ENCODE measurements at regions not wholly inside any gene's neighbourhood (a gene's known extent, or its start where the extent isn't known, plus 50 kb on each side); places are given as distances from the start of the nearest gene placed in this dataset.
A peak's percentile ranks its signal among the peaks of the same experiment; 100 is the strongest.
"Not testable (repeated sequence)": the region's sequence is repeated elsewhere in the genome, so short reads cannot be mapped to it uniquely, and the experiment has no call there.

GRCh38 chr14:82779301-82779700, 1245.6 kb upstream of the SEL1L start:
- H3K27ac ChIP-seq: no peak overlapping the region
- no peaks in the 10 kb centered on the region for H3K9me3 ChIP-seq (replicated peaks)
- no peaks in the 10 kb centered on the region for H3K4me1 ChIP-seq
- no peak for DNase-seq
- H3K4me3 ChIP-seq: no peak overlapping the region
- no peaks in the 10 kb centered on the region for H3K36me3 ChIP-seq
- no peaks in the 10 kb centered on the region for H3K27me3 ChIP-seq

GRCh38 chr14:82785756-82786482, 1252.3 kb upstream of the SEL1L start:
- H3K27ac ChIP-seq: no peak overlapping the region
- no peak for DNase-seq
- no peaks in the 10 kb centered on the region for H3K4me1 ChIP-seq
- no peaks in the 10 kb centered on the region for H3K36me3 ChIP-seq
- H3K4me3 ChIP-seq: no peak overlapping the region
- no peaks in the 10 kb centered on the region for H3K27me3 ChIP-seq
- no peaks in the 10 kb centered on the region for H3K9me3 ChIP-seq (replicated peaks)

- no peak for DNase-seq
- Histone ChIP-seq H3K36me3 (no peaks in the 10 kb centered on the region), H3K4me3 (no peak overlapping the region), H3K27me3 (no peaks in the 10 kb centered on the region), H3K27ac (no peak overlapping the region), H3K9me3 (replicated peaks) (no peaks in the 10 kb centered on the region), H3K4me1 (no peaks in the 10 kb centered on the region)
Measured at GRCh38 chr14:82786483-82786880, 1252.8 kb upstream of the SEL1L start.

- H3K4me1 ChIP-seq: no peaks in the 10 kb centered on the region
- no peak for DNase-seq
- H3K9me3 ChIP-seq (replicated peaks): no peaks in the 10 kb centered on the region
- no peaks in the 10 kb centered on the region for H3K27me3 ChIP-seq
- H3K4me3 ChIP-seq: no peak overlapping the region
- H3K36me3 ChIP-seq: no peaks in the 10 kb centered on the region
- no peak overlapping the region for H3K27ac ChIP-seq
Measured at GRCh38 chr14:82796086-82796485, 1262.4 kb upstream of the SEL1L start.

GRCh38 chr14:82798276-82798675, 1264.6 kb upstream of the SEL1L start:
- no peak overlapping the region for H3K4me3 ChIP-seq
- H3K27me3 ChIP-seq: no peaks in the 10 kb centered on the region
- DNase-seq: no peak
- H3K9me3 ChIP-seq (replicated peaks): no peaks in the 10 kb centered on the region
- H3K4me1 ChIP-seq: no peaks in the 10 kb centered on the region
- H3K36me3 ChIP-seq: no peaks in the 10 kb centered on the region
- no peak overlapping the region for H3K27ac ChIP-seq

- no peak overlapping the region for H3K4me3 ChIP-seq
- no peak for DNase-seq
- H3K9me3 ChIP-seq (replicated peaks): no peaks in the 10 kb centered on the region
- H3K27me3 ChIP-seq: no peaks in the 10 kb centered on the region
- no peak overlapping the region for H3K27ac ChIP-seq
- no peaks in the 10 kb centered on the region for H3K36me3 ChIP-seq
- H3K4me1 ChIP-seq: no peaks in the 10 kb centered on the region
Measured at GRCh38 chr14:82805892-82806825, 1272.5 kb upstream of the SEL1L start.

GRCh38 chr14:82811246-82811645, 1277.6 kb upstream of the SEL1L start:
- Histone ChIP-seq H3K27me3 (no peaks in the 10 kb centered on the region), H3K4me1 (no peaks in the 10 kb centered on the region), H3K4me3 (no peak overlapping the region), H3K36me3 (no peaks in the 10 kb centered on the region), H3K9me3 (replicated peaks) (no peaks in the 10 kb centered on the region), H3K27ac (no peak overlapping the region)
- no peak for DNase-seq

GRCh38 chr14:82814339-82814738, 1280.7 kb upstream of the SEL1L start:
- not testable (repeated sequence) for H3K4me3 ChIP-seq

GRCh38 chr14:82830596-82830995, 1296.9 kb upstream of the SEL1L start:
- Histone ChIP-seq H3K4me3 (no peak overlapping the region), H3K36me3 (no peaks in the 10 kb centered on the region), H3K27ac (no peak overlapping the region), H3K27me3 (no peaks in the 10 kb centered on the region), H3K9me3 (replicated peaks) (no peaks in the 10 kb centered on the region), H3K4me1 (no peaks in the 10 kb centered on the region)
- no peak for DNase-seq

More at GRCh38 chr14:82814339-82814738, 1280.7 kb upstream of the SEL1L start:
- DNase-seq; H3K27ac ChIP-seq; H3K4me1 ChIP-seq; H3K9me3 ChIP-seq (replicated peaks); H3K36me3 ChIP-seq; H3K27me3 ChIP-seq: not testable (repeated sequence)

- no peaks in the 10 kb centered on the region for H3K4me1 ChIP-seq
Measured at GRCh38 chr14:82836256-82836950, 1302.8 kb upstream of the SEL1L start.

GRCh38 chr14:82837611-82838140, 1304.0 kb upstream of the SEL1L start:
- no peak overlapping the region for H3K27ac ChIP-seq
- no peaks in the 10 kb centered on the region for H3K9me3 ChIP-seq (replicated peaks)

More at GRCh38 chr14:82836256-82836950, 1302.8 kb upstream of the SEL1L start:
- H3K9me3 ChIP-seq (replicated peaks): no peaks in the 10 kb centered on the region
- no peak for DNase-seq
- H3K36me3 ChIP-seq: no peaks in the 10 kb centered on the region
- no peak overlapping the region for H3K4me3 ChIP-seq
- H3K27me3 ChIP-seq: no peaks in the 10 kb centered on the region
- H3K27ac ChIP-seq: no peak overlapping the region

GRCh38 chr14:82850576-82850975, 1316.9 kb upstream of the SEL1L start:
- H3K27me3 ChIP-seq: no peaks in the 10 kb centered on the region
- H3K27ac ChIP-seq: no peak overlapping the region
- no peaks in the 10 kb centered on the region for H3K4me1 ChIP-seq
- H3K9me3 ChIP-seq (replicated peaks): no peaks in the 10 kb centered on the region
- no peaks in the 10 kb centered on the region for H3K36me3 ChIP-seq
- no peak overlapping the region for H3K4me3 ChIP-seq
- no peak for DNase-seq

More at GRCh38 chr14:82837611-82838140, 1304.0 kb upstream of the SEL1L start:
- Histone ChIP-seq H3K4me1 (no peaks in the 10 kb centered on the region), H3K27me3 (no peaks in the 10 kb centered on the region), H3K4me3 (no peak overlapping the region), H3K36me3 (no peaks in the 10 kb centered on the region)
- DNase-seq: no peak

GRCh38 chr14:82854131-82854530, 1320.5 kb upstream of the SEL1L start:
- no peaks in the 10 kb centered on the region for H3K36me3 ChIP-seq
- H3K9me3 ChIP-seq (replicated peaks): no peaks in the 10 kb centered on the region
- H3K4me1 ChIP-seq: no peaks in the 10 kb centered on the region
- DNase-seq: no peak
- no peak overlapping the region for H3K27ac ChIP-seq
- H3K27me3 ChIP-seq: no peaks in the 10 kb centered on the region
- no peak overlapping the region for H3K4me3 ChIP-seq

GRCh38 chr14:82854901-82855300, 1321.2 kb upstream of the SEL1L start:
- Histone ChIP-seq H3K27me3 (no peaks in the 10 kb centered on the region), H3K9me3 (replicated peaks) (no peaks in the 10 kb centered on the region), H3K4me1 (no peaks in the 10 kb centered on the region), H3K36me3 (no peaks in the 10 kb centered on the region), H3K4me3 (no peak overlapping the region), H3K27ac (no peak overlapping the region)
- DNase-seq: peak; percentile 10 to 34
